GM23338 (cell line): ENCODE measurements at regions not wholly inside any gene's neighbourhood (a gene's known extent, or its start where the extent isn't known, plus 50 kb on each side); places are given as distances from the start of the nearest gene placed in this dataset.

Source experiments
- CREB1 ChIP-seq: fragments of 250-450 bp; sonication (Bioruptor Pico); IDR thresholded peaks from 2 replicates; pipeline ENCODE4 v1.5.0; 2020; ENCODE audit warnings: low read depth, mild to moderate bottlenecking, moderate library complexity
- CTCF ChIP-seq, 2 experiments: fragments of 200-600 bp in 1 of 2; sonication (generic) in 1 of 2; conservative IDR thresholded peaks; 2 replicates each; pipeline versions ENCODE4 v1.5.1 to v1.6.1; 2016 to 2017; ENCODE audit warnings: antibody characterized with exemption in 2 of 2, low read depth in 2 of 2, mild to moderate bottlenecking in 2 of 2, moderate library complexity in 1 of 2
- EZH2 ChIP-seq: fragments of 200-600 bp; sonication (generic); IDR thresholded peaks from one replicate; pipeline ENCODE4 v1.8.0; 2017; ENCODE audit warnings: antibody characterized with exemption, mild to moderate bottlenecking, low read depth; ENCODE audit not compliant: unreplicated experiment
- EZH2phosphoT487 ChIP-seq: fragments of 200-600 bp; sonication (generic); IDR thresholded peaks from one replicate; pipeline ENCODE4 v1.8.1; 2018; ENCODE audit warnings: antibody characterized with exemption; ENCODE audit not compliant: unreplicated experiment
- JUNB ChIP-seq: IDR thresholded peaks from one replicate; pipeline ENCODE4 v1.6.1; 2016; ENCODE audit warnings: antibody characterized with exemption; ENCODE audit not compliant: unreplicated experiment
- NANOG ChIP-seq: IDR thresholded peaks from 2 replicates; pipeline ENCODE4 v1.6.1; 2016; ENCODE audit warnings: antibody characterized with exemption, borderline replicate concordance
- POLR2AphosphoS5 ChIP-seq: IDR thresholded peaks from 2 replicates; pipeline ENCODE4 v1.6.1; 2016; ENCODE audit warnings: antibody characterized with exemption, low read depth
- REST ChIP-seq: IDR thresholded peaks from one replicate; pipeline ENCODE4 v1.6.1; 2018; ENCODE audit warnings: antibody characterized with exemption; ENCODE audit not compliant: unreplicated experiment
- STAT1 ChIP-seq: IDR thresholded peaks from one replicate; pipeline ENCODE4 v1.6.1; 2016; ENCODE audit warnings: antibody characterized with exemption; ENCODE audit not compliant: unreplicated experiment
- ZNF114 ChIP-seq: fragments of 250-450 bp; sonication (Bioruptor Pico); IDR thresholded peaks from 2 replicates; pipeline ENCODE4 v1.5.0; 2020; ENCODE audit warnings: mild to moderate bottlenecking, moderate library complexity
- ZNF331 ChIP-seq: fragments of 250-450 bp; sonication (Bioruptor Pico); IDR thresholded peaks from 2 replicates; pipeline ENCODE4 v1.5.0; 2020; ENCODE audit warnings: low read depth, mild to moderate bottlenecking, moderate library complexity
- ZNF462 ChIP-seq: fragments of 250-450 bp; sonication (Bioruptor Pico); IDR thresholded peaks from 2 replicates; pipeline ENCODE4 v1.5.0; 2020; ENCODE audit warnings: mild to moderate bottlenecking, moderate library complexity

GRCh38 chr17:83008526-83008925, 70.9 kb upstream of the METRNL start:
- TF ChIP-seq CTCF (conservative IDR thresholded peaks at IDR 0.05; ENCODE audit: low read depth in 2 of 2) (no peak), EZH2 (no peak), POLR2AphosphoS5 (no peak), JUNB (no peak), EZH2phosphoT487 (no peak), ZNF331 (CRISPR knock-in tag) (no peak), REST (no peak), ZNF462 (no peak), STAT1 (no peak), NANOG (no peak), ZNF114 (CRISPR knock-in tag) (no peak), CREB1 (CRISPR knock-in tag) (no peak)
